DMS153 (cell line): ENCODE measurements at regions not wholly inside any gene's neighbourhood (a gene's known extent, or its start where the extent isn't known, plus 50 kb on each side); places are given as distances from the start of the nearest gene placed in this dataset.
A peak's percentile ranks its signal among the peaks of the same experiment; 100 is the strongest.

Source experiments
- DNase-seq: peaks from one replicate; lab custom pipeline; 2025; lab: John Stamatoyannopoulos, UW

DNA sequence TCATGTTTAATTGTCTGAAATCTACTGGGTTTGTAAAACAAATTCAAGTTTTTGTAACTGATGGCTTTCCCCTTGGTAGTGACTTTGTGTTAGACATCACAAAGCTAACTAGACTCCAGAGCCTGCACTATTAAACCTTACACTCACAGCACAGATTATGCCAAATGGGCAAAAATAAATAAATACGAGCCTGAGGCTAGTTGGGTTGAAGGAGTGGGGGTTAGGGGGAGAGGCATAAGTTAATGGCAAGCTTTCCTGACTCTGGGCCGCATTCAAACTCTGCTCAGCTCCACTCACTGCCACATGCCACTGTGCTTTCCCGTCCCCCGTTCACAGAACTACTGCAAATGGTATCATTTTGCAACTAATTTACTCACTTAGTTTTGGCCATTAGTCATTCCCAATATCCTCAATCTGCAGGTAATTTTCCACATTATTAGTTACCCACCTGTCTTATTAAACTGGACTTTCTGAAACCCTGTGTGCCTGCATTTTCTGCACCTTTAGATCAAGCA, 1079.9 kb upstream of the PIK3C3 start:
- DNase-seq: no peak

DNA sequence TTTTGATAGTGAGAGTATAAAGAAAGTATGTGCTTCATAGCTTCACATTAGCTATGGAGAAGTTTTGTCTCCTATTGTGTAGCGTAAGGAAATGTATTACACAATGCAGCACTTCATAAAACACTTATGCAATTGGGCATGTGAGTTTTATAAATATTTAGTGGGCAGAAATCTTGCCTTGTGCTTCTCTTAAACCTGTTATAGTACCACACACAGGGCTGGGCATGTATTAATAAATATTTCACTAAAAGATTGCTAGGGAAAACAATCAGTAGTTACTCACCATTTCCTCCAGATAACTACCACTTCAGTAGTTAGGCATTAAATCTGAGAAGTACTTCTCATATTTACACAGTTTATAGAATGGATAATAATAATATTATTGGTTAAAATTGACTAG, 1080.8 kb upstream of the PIK3C3 start:
- DNase-seq: no peak

DNA sequence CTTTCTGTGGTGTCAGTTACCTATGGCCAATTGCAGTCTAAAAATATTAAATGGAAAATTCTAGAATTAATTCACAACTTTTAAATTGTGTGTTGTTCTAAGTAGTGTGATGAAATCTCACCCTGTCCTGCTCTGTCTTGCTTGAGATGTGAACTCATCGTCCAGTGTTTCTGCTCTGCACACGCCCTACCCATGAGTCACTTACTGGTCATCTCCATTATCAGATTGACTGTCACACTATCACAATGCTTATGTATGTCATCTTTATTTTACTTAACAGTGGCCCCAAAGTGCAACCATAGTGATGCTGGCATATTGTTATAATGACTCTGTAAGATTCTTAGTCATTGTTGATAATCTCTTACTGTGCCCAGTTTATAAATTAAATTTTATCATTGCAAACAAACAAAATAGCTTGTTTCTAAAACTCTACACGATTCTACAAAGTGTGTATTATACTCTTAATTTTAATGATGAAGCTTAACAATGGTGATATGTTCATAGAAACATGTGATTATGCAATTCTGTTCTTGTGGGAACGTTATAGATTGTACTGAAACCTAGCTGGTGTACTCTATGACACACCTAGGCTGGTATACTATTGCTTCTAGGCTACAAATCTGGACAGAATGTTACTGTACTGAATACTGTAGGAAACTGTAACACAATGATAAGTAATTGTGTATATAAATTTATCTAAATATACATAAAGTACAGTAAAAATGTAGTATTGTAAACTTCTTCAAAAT, 1086.8 kb upstream of the PIK3C3 start:
- no peak for DNase-seq

DNA sequence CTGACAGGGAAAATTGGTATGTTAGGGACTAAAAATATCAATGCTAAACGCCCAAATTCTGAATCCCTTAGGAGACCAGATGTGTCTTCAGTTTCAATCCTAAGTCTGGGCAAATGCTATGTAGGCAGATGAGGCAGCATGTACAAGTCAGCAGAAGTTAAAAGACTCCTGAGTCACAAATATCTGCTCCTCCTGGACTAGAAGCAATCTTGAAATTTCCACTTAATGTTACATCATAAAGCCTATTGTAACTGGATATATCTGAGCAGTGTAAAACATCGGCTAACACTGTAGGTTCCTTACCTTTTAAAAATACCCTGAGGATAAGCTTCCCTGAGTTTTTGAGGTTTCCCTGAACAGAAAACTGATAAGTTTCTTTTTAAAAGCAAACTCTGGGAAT, 1087.6 kb upstream of the PIK3C3 start:
- DNase-seq: no peak

- no peak for DNase-seq
Observed at GRCh38 chr18:40866968-40867367, 1088.1 kb upstream of the PIK3C3 start.

DNA sequence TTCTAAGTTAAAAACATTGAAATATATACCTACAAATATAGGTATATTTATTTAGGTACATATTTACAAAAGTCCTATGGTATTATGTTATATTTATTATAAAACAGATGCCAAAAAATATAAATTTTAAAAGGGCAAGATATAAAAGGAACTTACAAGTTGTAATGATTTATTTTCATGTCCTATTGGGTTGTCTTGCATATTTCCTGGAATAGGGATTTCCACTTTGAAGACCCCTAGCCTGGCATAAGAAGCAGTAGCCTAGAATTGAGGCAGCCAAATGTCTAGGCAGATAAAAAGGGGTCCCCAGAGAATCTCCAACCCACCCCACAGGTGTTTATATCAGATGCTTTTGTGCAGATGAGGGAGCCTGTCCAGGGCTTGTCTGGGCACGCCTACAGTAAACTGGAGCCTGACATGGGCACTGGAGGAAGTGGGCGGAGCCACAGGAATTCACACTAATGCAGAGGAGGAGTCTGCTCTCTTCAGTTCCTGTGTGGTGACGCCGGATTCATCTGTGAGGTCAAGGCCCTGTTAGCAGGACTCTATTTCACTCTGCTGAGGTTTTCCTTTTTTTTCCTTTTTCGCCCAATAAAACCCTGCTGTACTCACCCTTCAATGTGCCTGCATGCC, 1088.9 kb upstream of the PIK3C3 start:
- peak; percentile 11 for DNase-seq

- DNase-seq: no peak
Observed at GRCh38 chr18:40864846-40865245, 1090.2 kb upstream of the PIK3C3 start.

GRCh38 chr18:40863801-40864200, 1091.2 kb upstream of the PIK3C3 start:
- DNase-seq: no peak

- DNase-seq: no peak
Observed at GRCh38 chr18:40860189-40860588, 1094.8 kb upstream of the PIK3C3 start.

DNA sequence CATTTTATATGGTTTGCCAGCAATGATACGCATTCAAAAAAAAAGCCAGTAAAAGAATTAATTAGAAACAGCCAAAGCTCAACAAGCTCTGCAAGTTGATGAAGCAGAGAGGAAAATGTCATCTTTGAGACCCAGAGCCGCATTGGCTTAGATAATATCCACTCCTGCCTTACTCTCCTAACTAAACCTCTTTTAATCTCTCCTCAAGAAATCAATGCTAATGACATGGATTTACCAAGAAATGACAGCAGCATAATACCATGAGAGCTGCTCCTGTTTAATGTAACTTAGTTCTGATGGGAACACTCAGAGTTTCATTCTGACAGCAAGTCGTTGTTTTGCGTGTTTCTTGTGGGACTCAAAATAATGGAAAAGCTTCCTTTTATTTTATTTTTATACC, 1099.4 kb upstream of the PIK3C3 start:
- no peak for DNase-seq

DNA sequence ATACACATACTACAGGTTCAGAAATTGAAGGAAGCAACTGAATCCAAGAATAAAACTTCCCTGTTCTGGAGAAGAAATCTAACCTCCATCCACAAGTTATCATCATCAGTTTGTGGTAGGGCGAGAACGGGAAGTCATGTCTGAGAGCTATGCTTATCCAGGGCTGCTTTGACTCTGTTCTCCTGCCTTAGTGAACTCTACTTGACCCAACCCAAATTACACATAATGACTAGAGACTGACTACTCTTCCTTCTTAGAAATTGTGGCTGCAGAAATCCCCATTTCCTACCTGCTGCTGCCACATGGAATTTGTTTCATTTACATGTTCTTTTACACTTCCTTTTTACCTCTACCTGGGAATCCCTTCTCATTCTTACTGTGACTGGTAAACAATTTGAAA, 1102.6 kb upstream of the PIK3C3 start:
- DNase-seq: no peak

- DNase-seq: no peak
Observed at GRCh38 chr18:40851014-40851429, 1104.0 kb upstream of the PIK3C3 start.

- DNase-seq: no peak
Observed at GRCh38 chr18:40849886-40850285, 1105.1 kb upstream of the PIK3C3 start.

DNA sequence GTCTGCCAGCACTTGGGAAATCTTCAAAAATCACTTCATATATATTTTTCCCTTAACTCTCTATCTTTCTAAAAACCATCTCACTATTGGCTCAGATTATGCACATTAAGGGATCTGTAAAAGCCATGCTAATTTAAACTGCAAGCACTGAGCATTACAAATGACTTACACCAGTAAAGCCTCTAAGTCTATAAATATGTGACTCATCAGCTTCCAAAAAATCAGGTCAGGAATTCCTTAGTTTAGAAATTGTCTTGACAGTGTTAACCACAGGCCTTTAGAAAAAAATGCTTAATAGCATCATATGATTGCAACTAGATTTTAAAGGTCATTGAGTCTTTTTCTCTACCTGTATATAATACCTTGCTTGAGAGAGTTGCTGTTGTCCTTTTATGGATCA, 1113.6 kb upstream of the PIK3C3 start:
- no peak for DNase-seq

- no peak for DNase-seq
Observed at GRCh38 chr18:40841063-40841462, 1114.0 kb upstream of the PIK3C3 start.

GRCh38 chr18:40832362-40832761, 1122.7 kb upstream of the PIK3C3 start:
- no peak for DNase-seq

DNA sequence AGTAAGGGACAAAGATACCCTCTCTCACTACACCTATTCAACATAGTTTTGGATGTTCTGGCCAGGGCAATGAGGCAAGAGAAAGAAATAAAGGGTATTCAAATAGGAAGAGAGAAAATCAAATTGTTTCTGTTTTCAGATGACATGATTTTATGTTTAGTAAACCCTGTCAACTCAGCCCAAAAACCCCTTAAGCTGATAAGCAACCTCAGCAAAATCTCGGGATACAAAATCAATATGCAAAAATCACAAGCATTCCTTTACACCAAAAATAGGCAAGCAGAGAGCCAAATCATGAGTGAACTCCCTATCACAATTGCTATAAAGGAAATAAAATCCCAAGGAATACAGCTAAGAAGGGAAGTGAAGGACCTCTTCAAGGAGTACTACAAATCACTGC, 1130.7 kb upstream of the PIK3C3 start:
- no peak for DNase-seq

GRCh38 chr18:40821596-40822243, 1133.3 kb upstream of the PIK3C3 start:
- DNase-seq: no peak

GRCh38 chr18:40812981-40813515, 1142.0 kb upstream of the PIK3C3 start:
- no peak for DNase-seq

DNA sequence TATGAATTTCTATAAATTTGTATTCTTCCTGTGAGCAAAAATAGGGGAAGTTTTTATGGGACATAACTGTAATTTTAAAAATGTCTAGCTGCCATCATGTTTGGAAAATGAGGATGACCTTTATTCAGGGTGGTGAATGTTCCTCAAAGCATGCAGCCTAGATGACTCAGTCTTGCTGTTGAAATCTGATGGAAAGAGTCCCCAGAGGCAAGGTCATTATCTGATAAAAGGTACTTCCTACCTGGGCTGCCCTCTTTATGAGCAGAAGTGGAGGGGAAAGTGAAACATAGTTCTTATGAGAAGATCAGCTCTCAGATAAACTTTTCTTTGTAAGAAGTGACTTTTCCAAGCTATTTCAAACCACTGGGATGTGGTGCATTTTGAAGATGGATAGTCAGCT, 1144.7 kb upstream of the PIK3C3 start:
- no peak for DNase-seq

DNA sequence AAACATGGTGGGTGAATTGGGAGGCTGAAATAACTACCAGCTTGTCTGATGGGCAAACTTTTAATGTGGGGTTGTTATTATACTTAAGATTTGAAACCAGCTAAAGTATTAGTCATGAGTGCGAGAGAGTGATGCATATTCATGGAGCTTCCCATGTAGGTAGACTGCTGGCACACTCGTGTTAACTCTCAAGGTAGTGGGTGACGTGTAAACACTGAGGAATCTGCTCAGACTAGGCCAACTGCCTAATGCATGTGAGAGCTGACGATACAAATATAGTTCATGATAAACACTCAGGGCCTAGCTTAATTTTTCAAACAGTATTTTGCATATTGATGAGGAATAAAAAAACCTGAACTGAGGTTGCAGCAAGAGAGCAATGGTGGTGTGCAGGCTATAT, 1165.7 kb upstream of the PIK3C3 start:
- no peak for DNase-seq

GRCh38 chr18:40782453-40783130, 1172.4 kb upstream of the PIK3C3 start:
- no peak for DNase-seq
